Peyer's patch (tissue), 4 donors: ENCODE measurements at regions not wholly inside any gene's neighbourhood (a gene's known extent, or its start where the extent isn't known, plus 50 kb on each side); places are given as distances from the start of the nearest gene placed in this dataset.

ENCODE experiments used
- CTCF ChIP-seq, 6 experiments: fragments of 450-650 bp in 4 of 6; fragments of 200-600 bp in 2 of 6; sonication (generic) in 1 of 6; IDR thresholded peaks; one replicate each; pipeline ENCODE4 v1.5.1; 2017 to 2019; ENCODE audit warnings: antibody characterized with exemption in 6 of 6, mild to moderate bottlenecking in 3 of 6, moderate library complexity in 1 of 6
- POLR2A ChIP-seq, 2 donors: fragments of 450-650 bp; IDR thresholded peaks; one replicate each; pipeline ENCODE4 v1.5.1; 2017; ENCODE audit warnings: antibody characterized with exemption in 2 of 2, mild to moderate bottlenecking in 2 of 2, moderate library complexity in 2 of 2

DNA sequence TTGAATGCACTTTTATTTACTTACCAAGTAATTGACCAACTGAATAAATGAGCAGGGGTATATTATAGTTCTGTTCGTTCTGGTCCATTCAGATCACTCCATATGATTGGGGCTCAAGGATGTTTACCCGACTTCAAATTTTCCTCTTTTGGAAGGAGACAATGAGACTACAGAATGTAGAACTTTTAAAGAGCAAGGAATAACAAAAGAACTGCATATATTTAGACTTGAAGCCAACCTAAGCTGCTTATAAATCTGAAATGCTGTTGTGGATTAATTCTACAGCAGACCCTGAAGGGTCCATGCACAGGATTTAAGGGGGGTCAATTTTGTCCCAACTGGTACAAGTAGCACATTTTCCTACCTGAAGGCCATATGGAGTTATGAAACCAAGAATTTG is 610.8 kb downstream of the RAB28 start:
- TF ChIP-seq CTCF (IDR thresholded peaks at IDR 0.05) (no peak), POLR2A (IDR thresholded peaks at IDR 0.05) (no peak)
